GM12878 (cell line): ENCODE measurements at regions not wholly inside any gene's neighbourhood (a gene's known extent, or its start where the extent isn't known, plus 50 kb on each side); places are given as distances from the start of the nearest gene placed in this dataset.

Experiments
- ATAC-seq: fragments of 200-7000 bp; cut with Tn5 transposase; 3 replicates; pipeline ENCODE4 v1.9.1; 2020; ENCODE audit warnings: mild to moderate bottlenecking, moderate library complexity
- BruUV-seq: library from RNA; stranded (reverse); fragments of 400-500 nt; replicated peaks from 2 replicates; lab custom pipeline; 2021; lab: Mats Ljungman, UMichigan
- CTCF ChIA-PET: fragments of 300-600 bp; sonication (Branson Sonifier 250); formaldehyde crosslinking; extraction: SDS; loops from one replicate; lab custom pipeline; 2021; ENCODE audit warnings: inconsistent platforms; lab: Yijun Ruan, JAX
- POLR2A ChIA-PET: fragments of 350-600 bp; formaldehyde crosslinking; extraction: SDS; loops from one replicate; lab custom pipeline; 2021; ENCODE audit warnings: inconsistent platforms; lab: Charles Lee
- RAD21 ChIA-PET: fragments of 300-600 bp; sonication (Branson Sonifier 250); formaldehyde crosslinking; loops from one replicate; lab custom pipeline; 2023; ENCODE audit warnings: antibody characterized with exemption; ENCODE audit not compliant: unreplicated experiment; lab: Charles Lee
- SMC1A ChIA-PET: fragments of 300-600 bp; sonication (Branson Sonifier 250); formaldehyde crosslinking; loops from one replicate; lab custom pipeline; 2023; ENCODE audit not compliant: unreplicated experiment, uncharacterized antibody; lab: Charles Lee
- DNase-seq: peaks from one replicate; pipeline ENCODE4 v3.0.0-alpha.2; 2011; ENCODE audit warnings: low read depth, low spot score
- FAIRE-seq: peaks from 3 replicates; lab custom pipeline; 2011; peaks lifted over from hg19 to GRCh38; lab: Jason Lieb, UNC
- H2AFZ ChIP-seq: 2 replicates; pipeline ENCODE4 v1.6.0; 2011; ENCODE audit warnings: low read depth, low read length, control low read depth; ENCODE audit not compliant: control insufficient read depth
- H3K27ac ChIP-seq: 2 replicates; pipeline ENCODE4 v1.5.1; 2011; ENCODE audit warnings: control low read depth; ENCODE audit not compliant: control insufficient read depth, insufficient read depth
- H3K27me3 ChIP-seq, 2 experiments: replicated peaks in 1 of 2; 2 replicates each; pipeline versions ENCODE4 v1.6.0 to v1.6.1; 2011; ENCODE audit warnings: low read length in 1 of 2; ENCODE audit not compliant: control insufficient read depth in 2 of 2, insufficient read depth in 2 of 2
- H3K36me3 ChIP-seq, 2 experiments: 2 replicates each; pipeline ENCODE4 v1.5.1; 2011; ENCODE audit warnings: low read length in 1 of 2; ENCODE audit not compliant: control insufficient read depth in 2 of 2, insufficient read depth in 2 of 2
- H3K4me1 ChIP-seq: 2 replicates; pipeline ENCODE4 v1.6.1; 2011; ENCODE audit warnings: mild to moderate bottlenecking, low read length, moderate library complexity, mixed read lengths; ENCODE audit not compliant: control insufficient read depth, insufficient read depth
- H3K4me2 ChIP-seq: 2 replicates; pipeline ENCODE4 v1.6.0; 2011; ENCODE audit warnings: control low read depth; ENCODE audit not compliant: control insufficient read depth, insufficient read depth
- H3K4me3 ChIP-seq: fragments of 200-600 bp; sonication (generic); 2 replicates; pipeline ENCODE4 v1.5.1; 2016
- H3K79me2 ChIP-seq: 2 replicates; pipeline ENCODE4 v1.6.0; 2011; ENCODE audit warnings: low read length; ENCODE audit not compliant: control insufficient read depth, insufficient read depth
- H3K9ac ChIP-seq: 2 replicates; pipeline ENCODE4 v1.8.0; 2011; ENCODE audit warnings: low read length, control low read depth, mixed read lengths; ENCODE audit not compliant: control insufficient read depth, insufficient read depth
- H3K9me3 ChIP-seq: replicated peaks from 3 replicates; pipeline ENCODE4 v1.5.1; 2011; ENCODE audit warnings: mild to moderate bottlenecking, low read length; ENCODE audit not compliant: control insufficient read depth, insufficient read depth
- H4K20me1 ChIP-seq: 2 replicates; pipeline ENCODE4 v1.6.0; 2011; ENCODE audit not compliant: control insufficient read depth, insufficient read depth
- CHD2 ChIP-seq: IDR thresholded peaks from 2 replicates; pipeline ENCODE4 v1.6.1; 2011; ENCODE audit warnings: low read depth, low read length, improper control_type of control experiment, borderline replicate concordance
- FOS ChIP-seq: IDR thresholded peaks from 3 replicates; pipeline ENCODE4 v1.6.1; 2011; ENCODE audit warnings: borderline replicate concordance; ENCODE audit not compliant: insufficient read length; ENCODE audit errors: extremely low read depth
- NFIC ChIP-seq: IDR thresholded peaks from 2 replicates; pipeline ENCODE4 v1.6.1; 2012; ENCODE audit warnings: low read depth, mild to moderate bottlenecking, inconsistent platforms, low read length, moderate library complexity
- NKRF ChIP-seq: fragments of 450-650 bp; conservative IDR thresholded peaks from 2 replicates; pipeline ENCODE4 v1.6.1; 2017; ENCODE audit warnings: mild to moderate bottlenecking, moderate library complexity
- PAX8 ChIP-seq: fragments of 450-650 bp; IDR thresholded peaks from 2 replicates; pipeline ENCODE4 v1.6.1; 2017; ENCODE audit warnings: mild to moderate bottlenecking, moderate library complexity
- PML ChIP-seq: IDR thresholded peaks from 2 replicates; pipeline ENCODE4 v1.6.1; 2012; ENCODE audit warnings: low read length, inconsistent platforms
- POU2F2 ChIP-seq: IDR thresholded peaks from 3 replicates; pipeline ENCODE4 v1.6.1; 2011; ENCODE audit warnings: low read depth, mild to moderate bottlenecking, low read length, borderline replicate concordance
- RBBP5 ChIP-seq: fragments of 200-600 bp; sonication (generic); conservative IDR thresholded peaks from 2 replicates; pipeline ENCODE4 v1.6.1; 2016
- TBL1XR1 ChIP-seq: IDR thresholded peaks from 2 replicates; pipeline ENCODE4 v1.6.1; 2012; ENCODE audit warnings: low read depth, low read length, improper control_type of control experiment
- ZBTB4 ChIP-seq: fragments of 450-650 bp; formaldehyde crosslinking; IDR thresholded peaks from 2 replicates; pipeline ENCODE4 v1.4.0; 2022; ENCODE audit warnings: mild to moderate bottlenecking, moderate library complexity
- WGBS: methylation state at CpG from one replicate; pipeline ENCODE4 v1.1.6; 2016; ENCODE audit warnings: low lambda C conversion rate; ENCODE audit not compliant: insufficient replicate concordance, insufficient coverage; ENCODE audit errors: missing lambda C conversion rate; 5-methylcytosine and 5-hydroxymethylcytosine counted together
- in situ Hi-C: fragments of 300-500 bp; cut with MboI; formaldehyde crosslinking; loops from 9 replicates; pipeline ENCODE4 v1.14.3; 2018; ENCODE audit warnings: mixed read lengths
- intact Hi-C: fragments of 100-400 bp; cut with micrococcal nuclease; formaldehyde crosslinking; loops from one replicate; pipeline ENCODE4 v1.14.2; 2022; ENCODE audit not compliant: unreplicated experiment
- TF ChIP-seq, protein P1 (sequence below): fragments of 450-650 bp; IDR thresholded peaks from 2 replicates; pipeline ENCODE4 v1.6.1; 2018; ENCODE audit warnings: mild to moderate bottlenecking, low read depth, moderate library complexity; ENCODE audit not compliant: partially characterized antibody
- TF ChIP-seq, protein P2 (sequence below): IDR thresholded peaks from 2 replicates; pipeline ENCODE4 v1.6.1; 2011; ENCODE audit warnings: mild to moderate bottlenecking, low read depth, low read length, moderate library complexity; ENCODE audit not compliant: insufficient replicate concordance

GRCh38 chr2:236858661-236859060, 227.0 kb upstream of the COPS8 start:
- H3K4me1 ChIP-seq, result peaks cover 5% of the 10 kb centered on the region
- no TSS peak for BruUV-seq
- H3K79me2 ChIP-seq, result no peaks in the 10 kb centered on the region
- 0% methylated on average over 5 of the region's 5 CpGs for WGBS
- intact Hi-C loops (no loop called here), in situ Hi-C loops (no loop called here)
- no peak overlapping the region for H2AFZ ChIP-seq
- ATAC-seq (no peak), FAIRE-seq (no peak), DNase-seq (no peak)
- ChIA-PET CTCF (no interaction called here), SMC1A (interaction anchor here (1.3 kb wide), 1 partner anchor 13 kb away, joined by 4 read pairs; no protein-coding TSS in a partner anchor), POLR2A (no interaction called here), RAD21 (no interaction called here)
- H4K20me1 ChIP-seq, result no peaks in the 10 kb centered on the region
- H3K9me3 ChIP-seq, result no peaks in the 10 kb centered on the region; the same call in 2 of the 3 replicates
- no peaks in the 10 kb centered on the region for H3K36me3 ChIP-seq
- H3K9ac ChIP-seq, result no peak overlapping the region
- H3K27ac ChIP-seq, result no peak overlapping the region
- no peaks in the 10 kb centered on the region for H3K27me3 ChIP-seq
- H3K4me3 ChIP-seq, result no peak overlapping the region
- H3K4me2 ChIP-seq, result no peak overlapping the region
- TF ChIP-seq POU2F2, result no peak
- TF ChIP-seq PML, result no peak
- no peak for TF ChIP-seq NKRF
- no peak for TF ChIP-seq ZBTB4 (CRISPR knock-in tag)
- no peak for TF ChIP-seq PAX8
- TF ChIP-seq RBBP5, result no peak
- TF ChIP-seq, protein P1, sequence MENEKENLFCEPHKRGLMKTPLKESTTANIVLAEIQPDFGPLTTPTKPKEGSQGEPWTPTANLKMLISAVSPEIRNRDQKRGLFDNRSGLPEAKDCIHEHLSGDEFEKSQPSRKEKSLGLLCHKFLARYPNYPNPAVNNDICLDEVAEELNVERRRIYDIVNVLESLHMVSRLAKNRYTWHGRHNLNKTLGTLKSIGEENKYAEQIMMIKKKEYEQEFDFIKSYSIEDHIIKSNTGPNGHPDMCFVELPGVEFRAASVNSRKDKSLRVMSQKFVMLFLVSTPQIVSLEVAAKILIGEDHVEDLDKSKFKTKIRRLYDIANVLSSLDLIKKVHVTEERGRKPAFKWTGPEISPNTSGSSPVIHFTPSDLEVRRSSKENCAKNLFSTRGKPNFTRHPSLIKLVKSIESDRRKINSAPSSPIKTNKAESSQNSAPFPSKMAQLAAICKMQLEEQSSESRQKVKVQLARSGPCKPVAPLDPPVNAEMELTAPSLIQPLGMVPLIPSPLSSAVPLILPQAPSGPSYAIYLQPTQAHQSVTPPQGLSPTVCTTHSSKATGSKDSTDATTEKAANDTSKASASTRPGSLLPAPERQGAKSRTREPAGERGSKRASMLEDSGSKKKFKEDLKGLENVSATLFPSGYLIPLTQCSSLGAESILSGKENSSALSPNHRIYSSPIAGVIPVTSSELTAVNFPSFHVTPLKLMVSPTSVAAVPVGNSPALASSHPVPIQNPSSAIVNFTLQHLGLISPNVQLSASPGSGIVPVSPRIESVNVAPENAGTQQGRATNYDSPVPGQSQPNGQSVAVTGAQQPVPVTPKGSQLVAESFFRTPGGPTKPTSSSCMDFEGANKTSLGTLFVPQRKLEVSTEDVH, result no peak
- TF ChIP-seq TBL1XR1, result no peak
- TF ChIP-seq, protein P2, sequence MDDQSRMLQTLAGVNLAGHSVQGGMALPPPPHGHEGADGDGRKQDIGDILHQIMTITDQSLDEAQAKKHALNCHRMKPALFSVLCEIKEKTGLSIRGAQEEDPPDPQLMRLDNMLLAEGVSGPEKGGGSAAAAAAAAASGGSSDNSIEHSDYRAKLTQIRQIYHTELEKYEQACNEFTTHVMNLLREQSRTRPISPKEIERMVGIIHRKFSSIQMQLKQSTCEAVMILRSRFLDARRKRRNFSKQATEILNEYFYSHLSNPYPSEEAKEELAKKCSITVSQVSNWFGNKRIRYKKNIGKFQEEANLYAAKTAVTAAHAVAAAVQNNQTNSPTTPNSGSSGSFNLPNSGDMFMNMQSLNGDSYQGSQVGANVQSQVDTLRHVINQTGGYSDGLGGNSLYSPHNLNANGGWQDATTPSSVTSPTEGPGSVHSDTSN, result no peak
- no peak for TF ChIP-seq NFIC
- no peak for TF ChIP-seq CHD2
- no peak for TF ChIP-seq FOS
